Mesendoderm (in vitro differentiated cells): ENCODE measurements at regions not wholly inside any gene's neighbourhood (a gene's known extent, or its start where the extent isn't known, plus 50 kb on each side); places are given as distances from the start of the nearest gene placed in this dataset.

Source experiments
- DNase-seq: peaks from one replicate; pipeline ENCODE4 v3.0.0; 2013
- H2AK5ac ChIP-seq: 2 replicates; pipeline ENCODE4 v1.6.1; 2013; ENCODE audit warnings: low read length, inconsistent platforms
- H2BK120ac ChIP-seq: 2 replicates; pipeline ENCODE4 v1.6.1; 2013; ENCODE audit warnings: low read depth, mild to moderate bottlenecking, low read length, moderate library complexity, mixed read lengths
- H2BK15ac ChIP-seq: replicated peaks from 2 replicates; pipeline ENCODE4 v1.6.1; 2013; ENCODE audit warnings: low read depth, mild to moderate bottlenecking, moderate library complexity
- H2BK5ac ChIP-seq: 2 replicates; pipeline ENCODE4 v1.6.1; 2013; ENCODE audit warnings: low read length, inconsistent platforms
- H3K18ac ChIP-seq: 2 replicates; pipeline ENCODE4 v1.6.1; 2013; ENCODE audit warnings: mild to moderate bottlenecking, low read length, mixed read lengths
- H3K23ac ChIP-seq: one replicate; pipeline ENCODE4 v1.6.1; 2013; ENCODE audit warnings: low read length
- H3K27ac ChIP-seq: 2 replicates; pipeline ENCODE4 v1.5.1; 2013; ENCODE audit warnings: low read depth, mild to moderate bottlenecking, inconsistent platforms, low read length, moderate library complexity
- H3K27me3 ChIP-seq: 2 replicates; pipeline ENCODE4 v1.6.1; 2013; ENCODE audit warnings: low read length, control low read depth, mild to moderate bottlenecking, inconsistent platforms; ENCODE audit not compliant: insufficient read depth, poor library complexity
- H3K36me3 ChIP-seq: 2 replicates; pipeline ENCODE4 v1.6.1; 2013; ENCODE audit warnings: low read length, inconsistent platforms; ENCODE audit not compliant: control insufficient read depth, insufficient read depth
- H3K4ac ChIP-seq: one replicate; pipeline ENCODE4 v1.6.1; 2013; ENCODE audit warnings: low read depth, mild to moderate bottlenecking, low read length, moderate library complexity
- H3K4me1 ChIP-seq: 2 replicates; pipeline ENCODE4 v1.6.1; 2013; ENCODE audit warnings: low read depth, low read length, inconsistent platforms; ENCODE audit not compliant: control insufficient read depth
- H3K4me2 ChIP-seq: 2 replicates; pipeline ENCODE4 v1.6.1; 2013; ENCODE audit warnings: low read length
- H3K4me3 ChIP-seq: 2 replicates; pipeline ENCODE4 v1.5.1; 2013; ENCODE audit warnings: mild to moderate bottlenecking, low read length
- H3K56ac ChIP-seq: one replicate; pipeline ENCODE4 v1.6.1; 2013; ENCODE audit warnings: low read length
- H3K79me1 ChIP-seq: 2 replicates; pipeline ENCODE4 v1.6.1; 2013; ENCODE audit warnings: low read length, inconsistent platforms
- H3K79me2 ChIP-seq: 2 replicates; pipeline ENCODE4 v1.6.1; 2013; ENCODE audit warnings: mild to moderate bottlenecking, low read length; ENCODE audit not compliant: control insufficient read depth, insufficient read depth
- H3K9ac ChIP-seq: 2 replicates; pipeline ENCODE4 v1.6.1; 2013; ENCODE audit warnings: low read length, inconsistent platforms
- H4K5ac ChIP-seq: one replicate; pipeline ENCODE4 v1.6.1; 2013; ENCODE audit warnings: low read length
- H4K8ac ChIP-seq: one replicate; pipeline ENCODE4 v1.6.1; 2013; ENCODE audit warnings: low read depth, mild to moderate bottlenecking, control low read depth, low read length, moderate library complexity
- WGBS: extraction: QIAGEN DNeasy Blood & Tissue Kit; methylation state at CpG from one replicate; pipeline ENCODE4 v1.1.7; 2013; ENCODE audit warnings: low lambda C conversion rate, missing lambda C conversion rate; ENCODE audit not compliant: insufficient coverage; ENCODE audit errors: extremely low coverage; 5-methylcytosine and 5-hydroxymethylcytosine counted together

GRCh38 chr10:107653832-107654287, 489.4 kb upstream of the SORCS1 start:
- no peak overlapping the region for H3K4me3 ChIP-seq

DNA sequence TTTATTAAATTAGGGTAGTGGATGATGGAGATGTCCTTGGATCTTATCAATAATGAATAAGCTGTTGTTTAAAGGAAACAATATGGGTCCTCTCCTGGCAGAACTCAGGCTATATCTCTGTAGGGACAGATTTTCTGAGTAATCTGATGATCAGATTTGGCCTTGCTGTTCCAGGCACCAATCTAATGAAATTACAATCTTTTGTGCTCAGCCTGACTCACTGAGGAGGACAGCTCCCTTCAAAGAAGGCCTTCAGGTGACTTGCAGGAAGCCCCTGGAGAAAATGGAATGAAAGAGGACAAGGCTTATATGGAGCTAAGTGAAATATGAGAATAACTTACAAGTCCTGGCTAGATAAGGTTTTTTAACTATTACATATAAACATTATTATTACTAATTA, 486.4 kb upstream of the SORCS1 start:
- Histone ChIP-seq H3K79me2 (no peaks in the 10 kb centered on the region), H4K8ac (no peak overlapping the region), H3K4me3 (no peak overlapping the region), H3K23ac (no peak overlapping the region), H2BK120ac (no peak overlapping the region), H2BK15ac (no peak overlapping the region), H3K4me1 (no peaks in the 10 kb centered on the region), H4K5ac (no peak overlapping the region), H3K56ac (no peak overlapping the region), H2AK5ac (no peak overlapping the region), H3K36me3 (no peaks in the 10 kb centered on the region), H3K4ac (no peak overlapping the region), H3K9ac (no peak overlapping the region), H3K4me2 (no peak overlapping the region), H3K27ac (no peak overlapping the region), H3K27me3 (no peaks in the 10 kb centered on the region), H2BK5ac (no peak overlapping the region), H3K18ac (no peak overlapping the region), H3K79me1 (no peaks in the 10 kb centered on the region)
- no peak for DNase-seq

More at GRCh38 chr10:107653832-107654287, 489.4 kb upstream of the SORCS1 start:
- DNase-seq = no peak
- Histone ChIP-seq H2BK15ac (no peak overlapping the region), H3K27me3 (no peaks in the 10 kb centered on the region), H3K36me3 (no peaks in the 10 kb centered on the region), H3K4ac (no peak overlapping the region), H2BK5ac (no peak overlapping the region), H2BK120ac (no peak overlapping the region), H3K4me2 (no peak overlapping the region), H3K27ac (no peak overlapping the region), H3K9ac (no peak overlapping the region), H3K4me1 (no peaks in the 10 kb centered on the region), H3K23ac (no peak overlapping the region), H3K18ac (no peak overlapping the region), H4K8ac (no peak overlapping the region), H4K5ac (no peak overlapping the region), H3K79me2 (no peaks in the 10 kb centered on the region), H3K79me1 (no peaks in the 10 kb centered on the region), H3K56ac (no peak overlapping the region), H2AK5ac (no peak overlapping the region)
- WGBS = no CpG with 5 or more reads among the region's 5 CpGs

GRCh38 chr10:107649249-107649648, 484.7 kb upstream of the SORCS1 start:
- Histone ChIP-seq H3K36me3 (no peaks in the 10 kb centered on the region), H3K18ac (no peak overlapping the region), H2BK120ac (no peak overlapping the region), H3K27me3 (no peaks in the 10 kb centered on the region), H4K8ac (no peak overlapping the region), H3K9ac (no peak overlapping the region), H2AK5ac (no peak overlapping the region), H2BK15ac (no peak overlapping the region), H3K4ac (no peak overlapping the region), H3K4me3 (no peak overlapping the region), H2BK5ac (no peak overlapping the region), H4K5ac (no peak overlapping the region), H3K79me2 (no peaks in the 10 kb centered on the region), H3K23ac (no peak overlapping the region), H3K4me2 (no peak overlapping the region), H3K79me1 (no peaks in the 10 kb centered on the region), H3K56ac (no peak overlapping the region), H3K27ac (no peak overlapping the region), H3K4me1 (no peaks in the 10 kb centered on the region)
- WGBS = 100% methylated on average over 2 of the region's 4 CpGs
- no peak for DNase-seq

GRCh38 chr10:107647462-107647861, 483.0 kb upstream of the SORCS1 start:
- H3K27ac ChIP-seq = no peak overlapping the region
- no peak overlapping the region for H2BK5ac ChIP-seq
- no peak overlapping the region for H2AK5ac ChIP-seq
- no peak overlapping the region for H2BK15ac ChIP-seq
- no peak overlapping the region for H3K23ac ChIP-seq
- no peak overlapping the region for H2BK120ac ChIP-seq
- H3K18ac ChIP-seq = no peak overlapping the region
- H4K8ac ChIP-seq = no peak overlapping the region
- no peaks in the 10 kb centered on the region for H3K79me1 ChIP-seq
- no peak overlapping the region for H3K4me3 ChIP-seq
- no peaks in the 10 kb centered on the region for H3K4me1 ChIP-seq
- no peak overlapping the region for H4K5ac ChIP-seq
- H3K56ac ChIP-seq = no peak overlapping the region
- no peak for DNase-seq
- H3K9ac ChIP-seq = no peak overlapping the region
- no peaks in the 10 kb centered on the region for H3K27me3 ChIP-seq
- H3K79me2 ChIP-seq = no peaks in the 10 kb centered on the region
- no peak overlapping the region for H3K4me2 ChIP-seq
- H3K36me3 ChIP-seq = no peaks in the 10 kb centered on the region
- no CpG with 5 or more reads among the region's 1 CpG for WGBS
- no peak overlapping the region for H3K4ac ChIP-seq

DNA sequence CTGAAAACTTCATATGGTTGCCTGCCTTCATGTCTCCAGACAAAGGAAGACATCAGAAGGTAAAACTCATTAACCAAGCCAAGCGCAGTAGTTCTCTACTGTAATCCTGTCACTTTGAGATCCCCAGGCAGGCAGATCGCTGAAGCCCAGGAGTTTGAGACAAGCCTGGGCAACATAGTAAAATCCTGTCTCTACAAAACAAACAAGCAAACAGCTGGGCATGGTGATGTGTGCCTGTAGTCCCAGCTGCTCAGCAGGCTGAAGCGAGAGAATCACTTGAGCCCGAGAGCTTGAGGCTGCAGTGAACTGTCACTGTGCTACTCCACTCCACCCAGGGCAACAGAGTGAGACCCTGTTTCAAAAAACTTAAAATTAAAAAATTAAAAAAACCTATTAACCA, 467.4 kb upstream of the SORCS1 start:
- H3K23ac ChIP-seq = no peak overlapping the region
- no peak overlapping the region for H4K8ac ChIP-seq
- WGBS = no CpG with 5 or more reads among the region's 4 CpGs
- no peaks in the 10 kb centered on the region for H3K79me1 ChIP-seq
- no peak overlapping the region for H3K56ac ChIP-seq
- no peaks in the 10 kb centered on the region for H3K79me2 ChIP-seq
- no peak overlapping the region for H2BK15ac ChIP-seq
- no peak overlapping the region for H2BK120ac ChIP-seq
- H3K27ac ChIP-seq = no peak overlapping the region
- H3K9ac ChIP-seq = no peak overlapping the region
- DNase-seq = no peak
- no peaks in the 10 kb centered on the region for H3K27me3 ChIP-seq
- no peak overlapping the region for H3K4me2 ChIP-seq
- no peaks in the 10 kb centered on the region for H3K4me1 ChIP-seq
- H2AK5ac ChIP-seq = no peak overlapping the region
- no peak overlapping the region for H2BK5ac ChIP-seq
- H3K4ac ChIP-seq = no peak overlapping the region
- no peak overlapping the region for H3K4me3 ChIP-seq
- H3K36me3 ChIP-seq = no peaks in the 10 kb centered on the region
- H4K5ac ChIP-seq = no peak overlapping the region
- no peak overlapping the region for H3K18ac ChIP-seq

- WGBS = no CpG with 5 or more reads among the region's 3 CpGs
- H3K9ac ChIP-seq = no peak overlapping the region
- no peak overlapping the region for H3K18ac ChIP-seq
- no peak for DNase-seq
- no peak overlapping the region for H2AK5ac ChIP-seq
- H3K4me1 ChIP-seq = no peaks in the 10 kb centered on the region
- H3K36me3 ChIP-seq = no peaks in the 10 kb centered on the region
- H2BK120ac ChIP-seq = no peak overlapping the region
- H3K4ac ChIP-seq = no peak overlapping the region
- no peak overlapping the region for H3K4me2 ChIP-seq
- H3K23ac ChIP-seq = no peak overlapping the region
- no peaks in the 10 kb centered on the region for H3K79me1 ChIP-seq
- no peak overlapping the region for H2BK5ac ChIP-seq
- H4K8ac ChIP-seq = no peak overlapping the region
- no peak overlapping the region for H2BK15ac ChIP-seq
- no peaks in the 10 kb centered on the region for H3K27me3 ChIP-seq
- no peak overlapping the region for H3K4me3 ChIP-seq
- H3K56ac ChIP-seq = no peak overlapping the region
- H4K5ac ChIP-seq = no peak overlapping the region
- H3K79me2 ChIP-seq = no peaks in the 10 kb centered on the region
- no peak overlapping the region for H3K27ac ChIP-seq
Observed at GRCh38 chr10:107626862-107627261, 462.4 kb upstream of the SORCS1 start.
